Nephron progenitor cell (in vitro differentiated cells): ENCODE measurements at regions not wholly inside any gene's neighbourhood (a gene's known extent, or its start where the extent isn't known, plus 50 kb on each side); places are given as distances from the start of the nearest gene placed in this dataset.

Experiments used
- DNase-seq: peaks from one replicate; pipeline ENCODE4 v3.0.0; 2021
- H3K27ac Mint-ChIP-seq: 2 replicates; pipeline ENCODE4 v1.8.0; 2021; ENCODE audit warnings: mild to moderate bottlenecking, moderate library complexity, mixed read lengths
- H3K27me3 Mint-ChIP-seq: 2 replicates; pipeline ENCODE4 v1.8.0; 2021; ENCODE audit warnings: mild to moderate bottlenecking, low read depth, mixed read lengths; ENCODE audit not compliant: poor library complexity
- H3K36me3 Mint-ChIP-seq: 2 replicates; pipeline ENCODE4 v1.8.0; 2021; ENCODE audit warnings: low read depth, mixed read lengths
- H3K4me1 Mint-ChIP-seq: 2 replicates; pipeline ENCODE4 v1.8.0; 2021; ENCODE audit warnings: mixed read lengths
- H3K4me3 Mint-ChIP-seq: 2 replicates; pipeline ENCODE4 v1.8.0; 2021; ENCODE audit warnings: mild to moderate bottlenecking, moderate library complexity, mixed read lengths
- H3K9me3 Mint-ChIP-seq: 2 replicates; pipeline ENCODE4 v1.8.0; 2021; ENCODE audit warnings: mild to moderate bottlenecking, moderate library complexity, mixed read lengths
- CTCF ChIP-seq: fragments of 200-600 bp; sonication (generic); IDR thresholded peaks from 2 replicates; pipeline ENCODE4 v1.5.0; 2021; ENCODE audit warnings: antibody characterized with exemption

- H3K36me3 Mint-ChIP-seq = no peaks in the 10 kb centered on the region
- DNase-seq = no peak
- H3K4me1 Mint-ChIP-seq = peaks cover 34% of the 10 kb centered on the region
- H3K9me3 Mint-ChIP-seq = no peaks in the 10 kb centered on the region
- H3K27ac Mint-ChIP-seq = no peak overlapping the region
- H3K27me3 Mint-ChIP-seq = peaks cover 11% of the 10 kb centered on the region
- TF ChIP-seq CTCF = no peak
- no peak overlapping the region for H3K4me3 Mint-ChIP-seq
Observed at GRCh38 chr13:26473571-26474230, 83.8 kb upstream of the WASF3 start.

- DNase-seq = no peak
- Mint-ChIP-seq H3K36me3 (no peaks in the 10 kb centered on the region), H3K4me3 (no peak overlapping the region), H3K9me3 (no peaks in the 10 kb centered on the region), H3K4me1 (peaks cover 34% of the 10 kb centered on the region), H3K27ac (no peak overlapping the region), H3K27me3 (peaks cover 11% of the 10 kb centered on the region)
- no peak for TF ChIP-seq CTCF
Observed at GRCh38 chr13:26474286-26474685, 83.2 kb upstream of the WASF3 start.

GRCh38 chr13:26475176-26476110 is 82.0 kb upstream of the WASF3 start:
- H3K36me3 Mint-ChIP-seq = no peaks in the 10 kb centered on the region
- H3K27ac Mint-ChIP-seq = peak overlapping the region; percentile 18
- H3K4me3 Mint-ChIP-seq = peak overlapping the region; percentile 74
- DNase-seq = peak; percentile 15
- TF ChIP-seq CTCF = no peak
- no peaks in the 10 kb centered on the region for H3K9me3 Mint-ChIP-seq
- H3K27me3 Mint-ChIP-seq = peaks cover 11% of the 10 kb centered on the region
- H3K4me1 Mint-ChIP-seq = peaks cover 34% of the 10 kb centered on the region

GRCh38 chr13:26476111-26476781 is 81.2 kb upstream of the WASF3 start:
- Mint-ChIP-seq H3K27me3 (peaks cover 11% of the 10 kb centered on the region), H3K27ac (peak overlapping the region; percentile 61), H3K9me3 (no peaks in the 10 kb centered on the region), H3K4me3 (peak overlapping the region; percentile 74), H3K4me1 (peaks cover 34% of the 10 kb centered on the region), H3K36me3 (no peaks in the 10 kb centered on the region)
- TF ChIP-seq CTCF = no peak
- peak; percentile 62 for DNase-seq

GRCh38 chr13:26476782-26477142 is 80.7 kb upstream of the WASF3 start:
- no peak for TF ChIP-seq CTCF
- Mint-ChIP-seq H3K27me3 (peaks cover 9% of the 10 kb centered on the region), H3K27ac (peak overlapping the region; percentile 61), H3K36me3 (no peaks in the 10 kb centered on the region), H3K9me3 (no peaks in the 10 kb centered on the region), H3K4me1 (peaks cover 34% of the 10 kb centered on the region), H3K4me3 (peak overlapping the region; percentile 74)
- DNase-seq = no peak
